ENCODE measurements at regions not wholly inside any gene's neighbourhood (a gene's known extent, or its start where the extent isn't known, plus 50 kb on each side); places are given as distances from the start of the nearest gene placed in this dataset.

DNA sequence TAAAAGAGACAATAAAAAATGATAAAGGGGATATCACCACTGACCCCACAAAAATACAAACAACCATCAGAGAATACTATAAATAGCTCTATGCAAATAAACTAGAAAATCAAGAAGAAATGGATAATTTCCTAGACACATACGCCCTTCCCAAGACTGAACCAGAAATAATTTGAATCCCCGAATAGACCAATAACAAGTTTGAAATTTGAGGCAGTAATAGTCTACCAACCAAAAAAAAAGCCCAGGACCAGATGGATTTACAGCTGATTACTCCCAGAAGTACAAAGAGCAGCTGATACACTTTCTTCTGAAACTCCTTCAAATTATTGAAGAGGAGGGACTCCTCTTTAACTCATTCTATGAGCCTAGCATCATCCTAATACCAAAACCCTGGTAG lies 128.1 kb downstream of the DMRTA1 start:
- no peaks in the 10 kb centered on the region for H3K9me2 ChIP-seq (ENCODE audit: insufficient read depth, low read length)
- no peak overlapping the region for H3K27ac ChIP-seq (ENCODE audit: low read length)
- H3K9me3 ChIP-seq (ENCODE audit: low read length) = no peaks in the 10 kb centered on the region
- H3K27me3 ChIP-seq (ENCODE audit: insufficient read depth, low read depth, low read length) = no peaks in the 10 kb centered on the region
- H4K20me1 ChIP-seq (ENCODE audit: insufficient read depth) = no peaks in the 10 kb centered on the region
- TF ChIP-seq, protein P1, sequence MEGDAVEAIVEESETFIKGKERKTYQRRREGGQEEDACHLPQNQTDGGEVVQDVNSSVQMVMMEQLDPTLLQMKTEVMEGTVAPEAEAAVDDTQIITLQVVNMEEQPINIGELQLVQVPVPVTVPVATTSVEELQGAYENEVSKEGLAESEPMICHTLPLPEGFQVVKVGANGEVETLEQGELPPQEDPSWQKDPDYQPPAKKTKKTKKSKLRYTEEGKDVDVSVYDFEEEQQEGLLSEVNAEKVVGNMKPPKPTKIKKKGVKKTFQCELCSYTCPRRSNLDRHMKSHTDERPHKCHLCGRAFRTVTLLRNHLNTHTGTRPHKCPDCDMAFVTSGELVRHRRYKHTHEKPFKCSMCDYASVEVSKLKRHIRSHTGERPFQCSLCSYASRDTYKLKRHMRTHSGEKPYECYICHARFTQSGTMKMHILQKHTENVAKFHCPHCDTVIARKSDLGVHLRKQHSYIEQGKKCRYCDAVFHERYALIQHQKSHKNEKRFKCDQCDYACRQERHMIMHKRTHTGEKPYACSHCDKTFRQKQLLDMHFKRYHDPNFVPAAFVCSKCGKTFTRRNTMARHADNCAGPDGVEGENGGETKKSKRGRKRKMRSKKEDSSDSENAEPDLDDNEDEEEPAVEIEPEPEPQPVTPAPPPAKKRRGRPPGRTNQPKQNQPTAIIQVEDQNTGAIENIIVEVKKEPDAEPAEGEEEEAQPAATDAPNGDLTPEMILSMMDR (IDR thresholded peaks at IDR 0.05; ENCODE audit: poor library complexity, severe bottlenecking) = no peak
- TF ChIP-seq RAD21 (conservative IDR thresholded peaks at IDR 0.05) (no peak), POLR2AphosphoS5 (IDR thresholded peaks at IDR 0.05) (no peak), MXI1 (conservative IDR thresholded peaks at IDR 0.05; ENCODE audit: poor library complexity, severe bottlenecking) (no peak), TAF1 (IDR thresholded peaks at IDR 0.05; ENCODE audit: low read depth) (no peak), SMC3 (conservative IDR thresholded peaks at IDR 0.05; ENCODE audit: poor library complexity) (no peak), EZH2 (IDR thresholded peaks at IDR 0.05; ENCODE audit: borderline replicate concordance, insufficient read depth, low read length, poor library complexity, severe bottlenecking) (no peak), EP300 (conservative IDR thresholded peaks at IDR 0.05; ENCODE audit: poor library complexity, severe bottlenecking) (no peak)
- TF ChIP-seq, protein P2, sequence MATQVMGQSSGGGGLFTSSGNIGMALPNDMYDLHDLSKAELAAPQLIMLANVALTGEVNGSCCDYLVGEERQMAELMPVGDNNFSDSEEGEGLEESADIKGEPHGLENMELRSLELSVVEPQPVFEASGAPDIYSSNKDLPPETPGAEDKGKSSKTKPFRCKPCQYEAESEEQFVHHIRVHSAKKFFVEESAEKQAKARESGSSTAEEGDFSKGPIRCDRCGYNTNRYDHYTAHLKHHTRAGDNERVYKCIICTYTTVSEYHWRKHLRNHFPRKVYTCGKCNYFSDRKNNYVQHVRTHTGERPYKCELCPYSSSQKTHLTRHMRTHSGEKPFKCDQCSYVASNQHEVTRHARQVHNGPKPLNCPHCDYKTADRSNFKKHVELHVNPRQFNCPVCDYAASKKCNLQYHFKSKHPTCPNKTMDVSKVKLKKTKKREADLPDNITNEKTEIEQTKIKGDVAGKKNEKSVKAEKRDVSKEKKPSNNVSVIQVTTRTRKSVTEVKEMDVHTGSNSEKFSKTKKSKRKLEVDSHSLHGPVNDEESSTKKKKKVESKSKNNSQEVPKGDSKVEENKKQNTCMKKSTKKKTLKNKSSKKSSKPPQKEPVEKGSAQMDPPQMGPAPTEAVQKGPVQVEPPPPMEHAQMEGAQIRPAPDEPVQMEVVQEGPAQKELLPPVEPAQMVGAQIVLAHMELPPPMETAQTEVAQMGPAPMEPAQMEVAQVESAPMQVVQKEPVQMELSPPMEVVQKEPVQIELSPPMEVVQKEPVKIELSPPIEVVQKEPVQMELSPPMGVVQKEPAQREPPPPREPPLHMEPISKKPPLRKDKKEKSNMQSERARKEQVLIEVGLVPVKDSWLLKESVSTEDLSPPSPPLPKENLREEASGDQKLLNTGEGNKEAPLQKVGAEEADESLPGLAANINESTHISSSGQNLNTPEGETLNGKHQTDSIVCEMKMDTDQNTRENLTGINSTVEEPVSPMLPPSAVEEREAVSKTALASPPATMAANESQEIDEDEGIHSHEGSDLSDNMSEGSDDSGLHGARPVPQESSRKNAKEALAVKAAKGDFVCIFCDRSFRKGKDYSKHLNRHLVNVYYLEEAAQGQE (IDR thresholded peaks at IDR 0.05; ENCODE audit: borderline replicate concordance) = no peak
- H2AFZ ChIP-seq (ENCODE audit: low read depth, low read length) = no peak overlapping the region
- no peaks in the 10 kb centered on the region for H3K36me3 ChIP-seq (ENCODE audit: insufficient read depth, low read length)
- no peaks in the 10 kb centered on the region for H3F3A ChIP-seq (ENCODE audit: insufficient read depth, low read length, poor library complexity, severe bottlenecking)
- no peak overlapping the region for H3K4me2 ChIP-seq (ENCODE audit: low read length)
- no peaks in the 10 kb centered on the region for H3K79me2 ChIP-seq (replicated peaks; ENCODE audit: insufficient read depth, low read length)
- H3K4me3 ChIP-seq (ENCODE audit: low read length) = no peak overlapping the region
- H3K9ac ChIP-seq (ENCODE audit: low read length) = no peak overlapping the region

DNA sequence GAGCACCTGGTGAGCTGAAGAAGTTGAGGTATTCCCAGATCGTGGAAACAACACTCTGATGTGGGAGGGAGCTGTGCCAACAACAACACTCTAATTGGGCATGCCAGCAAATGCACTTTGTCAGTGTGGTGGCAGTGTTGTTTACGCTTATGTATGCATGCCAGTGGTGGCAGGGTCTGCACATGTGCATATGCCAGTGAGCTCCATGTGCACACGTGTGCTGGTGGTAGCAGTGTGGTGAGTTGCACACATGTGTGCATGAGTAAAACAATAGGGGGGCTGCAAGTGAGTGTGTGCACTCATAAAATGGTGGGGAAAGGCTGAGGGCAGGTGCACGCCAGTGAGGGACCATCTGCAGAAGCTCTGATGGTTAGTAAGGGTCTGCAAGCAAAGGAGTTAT lies 134.2 kb downstream of the DMRTA1 start:
- H3K4me3 ChIP-seq (ENCODE audit: low read length) = no peak overlapping the region
- no peaks in the 10 kb centered on the region for H3K36me3 ChIP-seq (ENCODE audit: insufficient read depth, low read length)
- no peak overlapping the region for H2AFZ ChIP-seq (ENCODE audit: low read depth, low read length)
- TF ChIP-seq, protein P1 (IDR thresholded peaks at IDR 0.05; ENCODE audit: poor library complexity, severe bottlenecking) = no peak
- TF ChIP-seq EP300 (conservative IDR thresholded peaks at IDR 0.05; ENCODE audit: poor library complexity, severe bottlenecking) (no peak), MXI1 (conservative IDR thresholded peaks at IDR 0.05; ENCODE audit: poor library complexity, severe bottlenecking) (no peak), RAD21 (conservative IDR thresholded peaks at IDR 0.05) (no peak), SMC3 (conservative IDR thresholded peaks at IDR 0.05; ENCODE audit: poor library complexity) (no peak), POLR2AphosphoS5 (IDR thresholded peaks at IDR 0.05) (no peak), TAF1 (IDR thresholded peaks at IDR 0.05; ENCODE audit: low read depth) (no peak), EZH2 (IDR thresholded peaks at IDR 0.05; ENCODE audit: borderline replicate concordance, insufficient read depth, low read length, poor library complexity, severe bottlenecking) (no peak)
- TF ChIP-seq, protein P2 (IDR thresholded peaks at IDR 0.05; ENCODE audit: borderline replicate concordance) = no peak
- H3K9me3 ChIP-seq (ENCODE audit: low read length) = peaks cover 6% of the 10 kb centered on the region
- no peaks in the 10 kb centered on the region for H3F3A ChIP-seq (ENCODE audit: insufficient read depth, low read length, poor library complexity, severe bottlenecking)
- H3K4me2 ChIP-seq (ENCODE audit: low read length) = no peak overlapping the region
- H4K20me1 ChIP-seq (ENCODE audit: insufficient read depth) = no peaks in the 10 kb centered on the region
- no peaks in the 10 kb centered on the region for H3K9me2 ChIP-seq (ENCODE audit: insufficient read depth, low read length)
- no peak overlapping the region for H3K27ac ChIP-seq (ENCODE audit: low read length)
- H3K79me2 ChIP-seq (replicated peaks; ENCODE audit: insufficient read depth, low read length) = no peaks in the 10 kb centered on the region
- no peaks in the 10 kb centered on the region for H3K27me3 ChIP-seq (ENCODE audit: insufficient read depth, low read depth, low read length)
- no peak overlapping the region for H3K9ac ChIP-seq (ENCODE audit: low read length)
